GM23338 (cell line): ENCODE measurements at regions not wholly inside any gene's neighbourhood (a gene's known extent, or its start where the extent isn't known, plus 50 kb on each side); places are given as distances from the start of the nearest gene placed in this dataset.

Experiments used
- ATAC-seq: fragments of 200-7000 bp; cut with Tn5 transposase; 3 replicates; pipeline ENCODE4 v1.9.1; 2020
- DNase-seq: peaks from one replicate; pipeline ENCODE4 v3.0.0-alpha.2; 2015; ENCODE audit warnings: low spot score
- H2AFZ ChIP-seq: fragments of 200-600 bp; sonication (generic); 2 replicates; pipeline ENCODE4 v1.8.0; 2016; ENCODE audit warnings: antibody characterized with exemption, mild to moderate bottlenecking, moderate library complexity
- H3F3A ChIP-seq: fragments of 200-600 bp; sonication (generic); replicated peaks from 2 replicates; pipeline ENCODE4 v1.8.0; 2017; ENCODE audit warnings: antibody characterized with exemption, mixed run types, low read depth
- H3K27ac ChIP-seq: fragments of 200-600 bp; sonication (generic); 2 replicates; pipeline ENCODE4 v1.6.1; 2016; ENCODE audit warnings: low read depth
- H3K27me3 ChIP-seq: fragments of 200-600 bp; sonication (generic); 2 replicates; pipeline ENCODE4 v1.8.0; 2016; ENCODE audit warnings: mild to moderate bottlenecking, mixed run types, moderate library complexity; ENCODE audit not compliant: insufficient read depth
- H3K36me3 ChIP-seq: fragments of 200-600 bp; sonication (generic); 2 replicates; pipeline ENCODE4 v1.8.0; 2016; ENCODE audit warnings: mild to moderate bottlenecking; ENCODE audit not compliant: insufficient read depth
- H3K4me1 ChIP-seq: fragments of 200-600 bp; sonication (generic); 2 replicates; pipeline ENCODE4 v1.8.0; 2016; ENCODE audit warnings: mild to moderate bottlenecking, moderate library complexity; ENCODE audit not compliant: insufficient read depth
- H3K4me2 ChIP-seq: fragments of 200-600 bp; sonication (generic); 2 replicates; pipeline ENCODE4 v1.7.1; 2017; ENCODE audit warnings: mixed run types
- H3K4me3 ChIP-seq: fragments of 200-600 bp; sonication (generic); 2 replicates; pipeline ENCODE4 v1.6.1; 2016; ENCODE audit warnings: mixed run types
- H3K79me2 ChIP-seq: fragments of 200-600 bp; sonication (generic); replicated peaks from 2 replicates; pipeline ENCODE4 v1.8.0; 2017; ENCODE audit warnings: mild to moderate bottlenecking; ENCODE audit not compliant: insufficient read depth
- H3K9me2 ChIP-seq: fragments of 200-600 bp; sonication (generic); 2 replicates; pipeline ENCODE4 v1.8.0; 2017; ENCODE audit not compliant: insufficient read depth
- H4K20me1 ChIP-seq: fragments of 200-600 bp; sonication (generic); replicated peaks from 2 replicates; pipeline ENCODE4 v1.8.0; 2017; ENCODE audit warnings: mild to moderate bottlenecking; ENCODE audit not compliant: insufficient read depth
- H3K27ac Mint-ChIP-seq: 2 replicates; pipeline ENCODE4 v1.8.0; 2020; ENCODE audit warnings: inconsistent platforms, mild to moderate bottlenecking, moderate library complexity, mixed read lengths
- H3K27me3 Mint-ChIP-seq: 3 replicates; pipeline ENCODE4 v1.8.0; 2022; ENCODE audit warnings: low read depth, mild to moderate bottlenecking, moderate library complexity, mixed read lengths, inconsistent platforms; ENCODE audit not compliant: insufficient read depth, poor library complexity
- H3K36me3 Mint-ChIP-seq: 3 replicates; pipeline ENCODE4 v1.8.0; 2021; ENCODE audit warnings: low read depth, mild to moderate bottlenecking, inconsistent platforms, moderate library complexity, mixed read lengths
- H3K4me1 Mint-ChIP-seq: 3 replicates; pipeline ENCODE4 v1.8.0; 2020; ENCODE audit warnings: mild to moderate bottlenecking, inconsistent platforms, mixed read lengths
- H3K4me3 Mint-ChIP-seq: 3 replicates; pipeline ENCODE4 v1.8.0; 2021; ENCODE audit warnings: moderate library complexity, mild to moderate bottlenecking, inconsistent platforms, mixed read lengths
- H3K9me3 Mint-ChIP-seq: 3 replicates; pipeline ENCODE4 v1.8.0; 2020; ENCODE audit warnings: moderate library complexity, mild to moderate bottlenecking, inconsistent platforms, mixed read lengths
- CREB1 ChIP-seq: fragments of 250-450 bp; sonication (Bioruptor Pico); IDR thresholded peaks from 2 replicates; pipeline ENCODE4 v1.5.0; 2020; ENCODE audit warnings: low read depth, mild to moderate bottlenecking, moderate library complexity
- CTCF ChIP-seq, 2 experiments: fragments of 200-600 bp in 1 of 2; sonication (generic) in 1 of 2; conservative IDR thresholded peaks; 2 replicates each; pipeline versions ENCODE4 v1.5.1 to v1.6.1; 2016 to 2017; ENCODE audit warnings: antibody characterized with exemption in 2 of 2, low read depth in 2 of 2, mild to moderate bottlenecking in 2 of 2, moderate library complexity in 1 of 2
- ETS1 ChIP-seq: IDR thresholded peaks from 2 replicates; pipeline ENCODE4 v1.6.1; 2016; ENCODE audit warnings: antibody characterized with exemption
- EZH2phosphoT487 ChIP-seq: fragments of 200-600 bp; sonication (generic); IDR thresholded peaks from one replicate; pipeline ENCODE4 v1.8.1; 2018; ENCODE audit warnings: antibody characterized with exemption; ENCODE audit not compliant: unreplicated experiment
- JUNB ChIP-seq: IDR thresholded peaks from one replicate; pipeline ENCODE4 v1.6.1; 2016; ENCODE audit warnings: antibody characterized with exemption; ENCODE audit not compliant: unreplicated experiment
- NANOG ChIP-seq: IDR thresholded peaks from 2 replicates; pipeline ENCODE4 v1.6.1; 2016; ENCODE audit warnings: antibody characterized with exemption, borderline replicate concordance
- POLR2AphosphoS5 ChIP-seq: IDR thresholded peaks from 2 replicates; pipeline ENCODE4 v1.6.1; 2016; ENCODE audit warnings: antibody characterized with exemption, low read depth
- REST ChIP-seq: IDR thresholded peaks from one replicate; pipeline ENCODE4 v1.6.1; 2018; ENCODE audit warnings: antibody characterized with exemption; ENCODE audit not compliant: unreplicated experiment
- STAT1 ChIP-seq: IDR thresholded peaks from one replicate; pipeline ENCODE4 v1.6.1; 2016; ENCODE audit warnings: antibody characterized with exemption; ENCODE audit not compliant: unreplicated experiment
- ZNF114 ChIP-seq: fragments of 250-450 bp; sonication (Bioruptor Pico); IDR thresholded peaks from 2 replicates; pipeline ENCODE4 v1.5.0; 2020; ENCODE audit warnings: mild to moderate bottlenecking, moderate library complexity
- ZNF331 ChIP-seq: fragments of 250-450 bp; sonication (Bioruptor Pico); IDR thresholded peaks from 2 replicates; pipeline ENCODE4 v1.5.0; 2020; ENCODE audit warnings: low read depth, mild to moderate bottlenecking, moderate library complexity
- ZNF462 ChIP-seq: fragments of 250-450 bp; sonication (Bioruptor Pico); IDR thresholded peaks from 2 replicates; pipeline ENCODE4 v1.5.0; 2020; ENCODE audit warnings: mild to moderate bottlenecking, moderate library complexity

- Histone ChIP-seq H3K4me2 (no peak overlapping the region), H4K20me1 (no peaks in the 10 kb centered on the region), H3K9me2 (no peaks in the 10 kb centered on the region), H3K27me3 (no peaks in the 10 kb centered on the region), H2AFZ (peak overlapping the region; percentile 49; the same call in 1 of the 2 replicates), H3F3A (no peaks in the 10 kb centered on the region), H3K36me3 (no peaks in the 10 kb centered on the region), H3K4me3 (no peak overlapping the region), H3K79me2 (no peaks in the 10 kb centered on the region), H3K27ac (no peak overlapping the region), H3K4me1 (peaks cover 8% of the 10 kb centered on the region; the same call in 1 of the 2 replicates)
- Mint-ChIP-seq H3K36me3 (no peaks in the 10 kb centered on the region), H3K4me1 (peaks cover 11% of the 10 kb centered on the region), H3K27me3 (peaks cover 2% of the 10 kb centered on the region), H3K27ac (no peak overlapping the region), H3K4me3 (no peak overlapping the region), H3K9me3 (peaks cover 5% of the 10 kb centered on the region; the same call in 1 of the 3 replicates)
- ATAC-seq (no peak), DNase-seq (no peak)
- TF ChIP-seq POLR2AphosphoS5 = no peak
- TF ChIP-seq NANOG = no peak
- TF ChIP-seq ZNF114 = no peak
- no peak for TF ChIP-seq JUNB
- no peak for TF ChIP-seq CTCF (conservative IDR thresholded peaks at IDR 0.05; ENCODE audit: low read depth in 2 of 2)
- no peak for TF ChIP-seq ZNF331
- no peak for TF ChIP-seq ETS1
- TF ChIP-seq EZH2phosphoT487 = no peak
- TF ChIP-seq REST = no peak
- TF ChIP-seq CREB1 = no peak
- TF ChIP-seq ZNF462 = no peak
- no peak for TF ChIP-seq STAT1
Observed at GRCh38 chr1:168843401-168843800, 114.4 kb upstream of the DPT start.
